ENCODE measurements at regions not wholly inside any gene's neighbourhood (a gene's known extent, or its start where the extent isn't known, plus 50 kb on each side); places are given as distances from the start of the nearest gene placed in this dataset.

DNA sequence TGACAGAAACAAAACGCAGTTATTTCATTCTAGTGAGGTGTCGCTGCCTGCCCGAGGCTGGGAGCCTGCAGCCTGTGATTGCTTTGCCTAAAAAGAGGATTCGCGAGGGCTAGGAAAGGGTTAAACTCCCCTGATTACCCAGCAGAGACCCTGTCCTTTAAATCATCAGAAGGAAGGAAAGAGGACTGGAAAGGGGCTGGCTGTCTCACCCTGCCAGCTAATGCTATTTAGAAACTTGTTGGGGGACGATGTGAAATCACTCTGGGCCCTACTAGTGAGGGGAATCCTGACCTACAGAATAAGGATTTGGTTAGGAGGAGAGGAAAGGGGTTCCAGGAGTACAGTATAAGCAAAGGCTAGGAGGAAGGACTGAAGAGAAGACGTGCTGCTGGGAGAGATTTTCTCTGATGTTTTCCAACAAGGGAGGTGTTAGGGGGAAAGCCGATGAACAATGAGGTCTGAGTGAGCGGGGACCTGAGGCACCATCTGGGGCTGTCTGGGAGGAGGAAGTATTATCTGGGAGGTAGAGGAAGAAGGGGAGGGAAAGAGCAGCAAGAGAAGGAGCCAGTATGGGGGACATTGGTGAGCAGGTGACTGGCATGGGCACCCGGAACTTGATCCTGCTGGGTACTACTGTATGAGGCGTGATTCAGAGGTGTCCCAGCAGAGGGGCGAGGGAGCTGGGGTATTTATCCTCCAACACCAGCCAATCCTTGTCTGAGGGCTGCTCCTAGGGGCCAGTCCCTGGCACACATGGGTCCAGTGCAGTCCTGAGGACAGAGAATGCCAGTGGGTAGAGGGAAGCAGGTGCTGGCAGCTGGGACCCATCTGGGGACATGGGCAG lies 55.7 kb upstream of the PTPRS start:
- TF ChIP-seq TAF1 (IDR thresholded peaks at IDR 0.05; ENCODE audit: control insufficient read depth, extremely low read depth, insufficient read depth, low read length, severe bottlenecking) (no peak), JUN (IDR thresholded peaks at IDR 0.05; ENCODE audit: borderline replicate concordance, low read depth, low read length) (no peak), JUN (CRISPR knock-in tag; IDR thresholded peaks at IDR 0.05; ENCODE audit: borderline replicate concordance) (no peak)

Data from K562 (cell line).